ENCODE measurements at regions not wholly inside any gene's neighbourhood (a gene's known extent, or its start where the extent isn't known, plus 50 kb on each side); places are given as distances from the start of the nearest gene placed in this dataset.

DNA sequence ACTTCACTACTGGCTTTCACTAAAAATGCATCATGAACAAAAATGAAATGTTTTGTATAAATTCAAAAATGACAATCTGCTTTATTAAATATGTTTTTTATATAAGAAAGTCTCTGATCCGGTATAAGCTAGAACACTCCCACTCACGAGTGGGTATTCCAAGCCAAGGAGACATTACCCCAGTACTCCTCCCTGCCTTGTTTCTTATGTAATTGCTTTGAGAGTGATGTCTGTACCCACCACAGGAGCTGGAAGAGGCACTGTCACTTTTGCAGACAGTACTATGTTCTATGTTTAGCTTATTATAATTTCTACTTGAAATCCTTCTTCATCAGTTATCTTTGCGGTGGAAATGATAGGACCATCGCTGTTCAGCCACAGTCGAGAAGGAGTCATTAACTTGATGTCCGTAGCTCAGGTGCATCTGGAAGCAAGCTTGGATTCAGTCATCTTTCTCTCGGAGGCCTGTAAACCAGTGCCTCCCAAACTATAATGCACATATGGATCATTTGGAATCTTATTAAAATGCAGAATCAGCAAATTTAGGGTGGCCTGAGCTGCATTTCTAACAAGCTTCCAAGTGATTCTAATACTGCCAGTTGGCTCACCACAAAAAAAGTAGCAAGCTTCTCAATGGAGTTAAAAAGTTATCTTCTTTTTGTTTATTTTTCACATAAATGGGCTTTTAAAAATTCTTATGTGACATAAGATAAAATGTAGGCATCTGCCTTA lies 396.4 kb downstream of the GRIA2 start:
- ATAC-seq (no peak), DNase-seq (no peak)
- Histone ChIP-seq H3K4me3 (ENCODE audit: low read length) (no peak overlapping the region), H4K20me1 (ENCODE audit: low read length) (no peaks in the 10 kb centered on the region), H3K9me3 (ENCODE audit: low read length) (no peaks in the 10 kb centered on the region), H3K36me3 (ENCODE audit: low read depth, low read length) (no peaks in the 10 kb centered on the region), H3K27me3 (ENCODE audit: low read length) (no peaks in the 10 kb centered on the region), H3K9ac (ENCODE audit: low read length) (no peak overlapping the region), H2AFZ (ENCODE audit: low read length) (no peak overlapping the region), H3K79me2 (ENCODE audit: low read length) (no peaks in the 10 kb centered on the region), H3K27ac (ENCODE audit: low read length) (no peak overlapping the region), H3F3A (ENCODE audit: low read length, unreplicated experiment) (no peaks in the 10 kb centered on the region), H3K9me2 (replicated peaks; ENCODE audit: low read length) (no peaks in the 10 kb centered on the region), H3K4me2 (ENCODE audit: low read length) (no peak overlapping the region), H3K4me1 (ENCODE audit: insufficient read depth, low read length) (no peaks in the 10 kb centered on the region)
- ChIA-PET POLR2A (ENCODE audit: unreplicated experiment) (no interaction called here), CTCF (no interaction called here)
- TF ChIP-seq EZH2 (IDR thresholded peaks at IDR 0.05; ENCODE audit: low read length, unreplicated experiment) = no peak
- TF ChIP-seq EZH2phosphoT487 (IDR thresholded peaks at IDR 0.05; ENCODE audit: borderline replicate concordance, low read length) = no peak
- TF ChIP-seq, protein P1, sequence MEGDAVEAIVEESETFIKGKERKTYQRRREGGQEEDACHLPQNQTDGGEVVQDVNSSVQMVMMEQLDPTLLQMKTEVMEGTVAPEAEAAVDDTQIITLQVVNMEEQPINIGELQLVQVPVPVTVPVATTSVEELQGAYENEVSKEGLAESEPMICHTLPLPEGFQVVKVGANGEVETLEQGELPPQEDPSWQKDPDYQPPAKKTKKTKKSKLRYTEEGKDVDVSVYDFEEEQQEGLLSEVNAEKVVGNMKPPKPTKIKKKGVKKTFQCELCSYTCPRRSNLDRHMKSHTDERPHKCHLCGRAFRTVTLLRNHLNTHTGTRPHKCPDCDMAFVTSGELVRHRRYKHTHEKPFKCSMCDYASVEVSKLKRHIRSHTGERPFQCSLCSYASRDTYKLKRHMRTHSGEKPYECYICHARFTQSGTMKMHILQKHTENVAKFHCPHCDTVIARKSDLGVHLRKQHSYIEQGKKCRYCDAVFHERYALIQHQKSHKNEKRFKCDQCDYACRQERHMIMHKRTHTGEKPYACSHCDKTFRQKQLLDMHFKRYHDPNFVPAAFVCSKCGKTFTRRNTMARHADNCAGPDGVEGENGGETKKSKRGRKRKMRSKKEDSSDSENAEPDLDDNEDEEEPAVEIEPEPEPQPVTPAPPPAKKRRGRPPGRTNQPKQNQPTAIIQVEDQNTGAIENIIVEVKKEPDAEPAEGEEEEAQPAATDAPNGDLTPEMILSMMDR (conservative IDR thresholded peaks at IDR 0.05; ENCODE audit: low read depth, low read length) = no peak
- intact Hi-C loops (cut with micrococcal nuclease) = no loop called here
- no TSS peak for BruUV-seq (replicated peaks)

DNA sequence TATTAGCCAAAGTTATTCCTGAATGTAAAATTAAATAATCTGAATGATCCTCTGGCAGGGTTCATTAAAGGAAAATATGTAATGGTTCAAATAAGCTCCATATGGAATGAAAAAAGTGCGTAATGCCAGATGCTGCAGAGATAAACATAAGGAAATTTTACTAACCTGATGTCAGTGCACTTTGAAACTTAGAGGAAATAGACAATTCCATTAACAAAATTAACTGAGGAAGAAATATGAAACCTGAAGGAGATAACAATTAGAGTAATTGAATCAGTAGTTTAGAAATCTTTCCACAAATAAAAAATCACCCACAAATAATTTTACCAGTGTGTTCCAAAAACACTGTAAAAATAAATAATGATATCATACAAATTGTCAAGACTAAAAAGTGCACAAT lies 387.5 kb downstream of the GRIA2 start:
- BruUV-seq (replicated peaks) = no TSS peak
- no peaks in the 10 kb centered on the region for H3F3A ChIP-seq (ENCODE audit: low read length, unreplicated experiment)
- no peaks in the 10 kb centered on the region for H3K4me1 ChIP-seq (ENCODE audit: insufficient read depth, low read length)
- ATAC-seq = no peak
- H2AFZ ChIP-seq (ENCODE audit: low read length) = no peak overlapping the region
- no peaks in the 10 kb centered on the region for H4K20me1 ChIP-seq (ENCODE audit: low read length)
- intact Hi-C loops (cut with micrococcal nuclease) = no loop called here
- H3K4me2 ChIP-seq (ENCODE audit: low read length) = no peak overlapping the region
- no peaks in the 10 kb centered on the region for H3K9me3 ChIP-seq (ENCODE audit: low read length)
- TF ChIP-seq EZH2 (IDR thresholded peaks at IDR 0.05; ENCODE audit: low read length, unreplicated experiment) = no peak
- no peak for TF ChIP-seq EZH2phosphoT487 (IDR thresholded peaks at IDR 0.05; ENCODE audit: borderline replicate concordance, low read length)
- TF ChIP-seq, protein P1 (conservative IDR thresholded peaks at IDR 0.05; ENCODE audit: low read depth, low read length) = no peak
- no peaks in the 10 kb centered on the region for H3K27me3 ChIP-seq (ENCODE audit: low read length)
- H3K79me2 ChIP-seq (ENCODE audit: low read length) = no peaks in the 10 kb centered on the region
- H3K27ac ChIP-seq (ENCODE audit: low read length) = no peak overlapping the region
- H3K9me2 ChIP-seq (replicated peaks; ENCODE audit: low read length) = no peaks in the 10 kb centered on the region
- POLR2A ChIA-PET (ENCODE audit: unreplicated experiment) = no interaction called here
- H3K36me3 ChIP-seq (ENCODE audit: low read depth, low read length) = no peaks in the 10 kb centered on the region
- no peak overlapping the region for H3K9ac ChIP-seq (ENCODE audit: low read length)
- DNase-seq = no peak
- no peak overlapping the region for H3K4me3 ChIP-seq (ENCODE audit: low read length)
- CTCF ChIA-PET = no interaction called here

DNA sequence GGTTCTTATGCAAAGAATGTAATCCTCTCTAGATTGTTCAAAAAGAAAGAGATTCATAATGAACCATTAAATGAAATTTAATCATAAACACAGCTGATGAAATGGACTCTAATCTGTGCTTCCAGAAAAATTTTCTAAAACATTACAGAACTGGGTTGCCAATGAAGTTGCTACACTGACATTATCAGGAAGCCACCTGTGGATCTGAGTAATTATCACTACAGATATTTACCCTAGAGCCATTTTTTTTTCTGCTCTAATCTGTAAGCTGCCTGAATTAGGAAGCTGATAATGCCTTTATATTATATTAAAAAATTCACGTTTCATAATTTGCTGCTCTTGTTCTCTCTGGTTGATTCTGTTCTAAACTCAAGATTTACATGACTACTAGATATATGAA lies 380.1 kb downstream of the GRIA2 start:
- Histone ChIP-seq H3K4me2 (ENCODE audit: low read length) (no peak overlapping the region), H2AFZ (ENCODE audit: low read length) (no peak overlapping the region), H3K9me2 (replicated peaks; ENCODE audit: low read length) (no peaks in the 10 kb centered on the region), H3K9me3 (ENCODE audit: low read length) (no peaks in the 10 kb centered on the region), H3K36me3 (ENCODE audit: low read depth, low read length) (no peaks in the 10 kb centered on the region), H3K27ac (ENCODE audit: low read length) (no peak overlapping the region), H3K27me3 (ENCODE audit: low read length) (no peaks in the 10 kb centered on the region), H3K9ac (ENCODE audit: low read length) (no peak overlapping the region), H3K79me2 (ENCODE audit: low read length) (no peaks in the 10 kb centered on the region), H3K4me1 (ENCODE audit: insufficient read depth, low read length) (no peaks in the 10 kb centered on the region), H3F3A (ENCODE audit: low read length, unreplicated experiment) (no peaks in the 10 kb centered on the region), H4K20me1 (ENCODE audit: low read length) (no peaks in the 10 kb centered on the region), H3K4me3 (ENCODE audit: low read length) (no peak overlapping the region)
- ChIA-PET POLR2A (ENCODE audit: unreplicated experiment) (no interaction called here), CTCF (no interaction called here)
- no TSS peak for BruUV-seq (replicated peaks)
- ATAC-seq (no peak), DNase-seq (no peak)
- TF ChIP-seq, protein P1 (conservative IDR thresholded peaks at IDR 0.05; ENCODE audit: low read depth, low read length) = no peak
- TF ChIP-seq EZH2phosphoT487 (IDR thresholded peaks at IDR 0.05; ENCODE audit: borderline replicate concordance, low read length) (no peak), EZH2 (IDR thresholded peaks at IDR 0.05; ENCODE audit: low read length, unreplicated experiment) (no peak)
- intact Hi-C loops (cut with micrococcal nuclease) = no loop called here
